ENCODE measurements at regions not wholly inside any gene's neighbourhood (a gene's known extent, or its start where the extent isn't known, plus 50 kb on each side); places are given as distances from the start of the nearest gene placed in this dataset.

GRCh38 chr6:44662461-44663121 is 275.1 kb downstream of the CDC5L start:
- Histone ChIP-seq H3K4me1 (ENCODE audit: insufficient read depth, low read length) (no peaks in the 10 kb centered on the region), H3K27me3 (ENCODE audit: control insufficient read depth in 1 of 2, insufficient read depth in 2 of 2, low read length in 2 of 2) (no peaks in the 10 kb centered on the region), H3K9me3 (ENCODE audit: control insufficient read depth in 1 of 2, insufficient read depth in 1 of 2, low read length in 2 of 2) (no peaks in the 10 kb centered on the region), H3K36me3 (ENCODE audit: insufficient read depth, low read length) (no peaks in the 10 kb centered on the region), H3K4me3 (ENCODE audit: low read length) (no peak overlapping the region), H3K27ac (ENCODE audit: low read depth in 1 of 2, low read length in 2 of 2) (no peak overlapping the region)
- intact Hi-C loops (cut with DNase I, micrococcal nuclease) = no loop called here
- no peaks in the 10 kb centered on the region for H3K9me3 Mint-ChIP-seq
- CTCF ChIA-PET = no interaction called here
- H3K36me3 Mint-ChIP-seq (ENCODE audit: low read depth) = no peaks in the 10 kb centered on the region
- H3K27me3 Mint-ChIP-seq = no peaks in the 10 kb centered on the region
- H3K4me3 Mint-ChIP-seq = no peak overlapping the region
- DNase-seq (no peak), ATAC-seq (ENCODE audit: poor library complexity) (no peak)
- no peak for TF ChIP-seq CTCF (IDR thresholded peaks at IDR 0.05)
- H3K4me1 Mint-ChIP-seq (ENCODE audit: low read depth) = no peaks in the 10 kb centered on the region
- POLR2A ChIA-PET = no interaction called here
- H3K27ac Mint-ChIP-seq = no peak overlapping the region

GRCh38 chr6:44663860-44664634 is 276.5 kb downstream of the CDC5L start:
- Mint-ChIP-seq H3K4me1 (ENCODE audit: low read depth) (no peaks in the 10 kb centered on the region), H3K27ac (no peak overlapping the region), H3K36me3 (ENCODE audit: low read depth) (no peaks in the 10 kb centered on the region), H3K27me3 (peaks cover 5% of the 10 kb centered on the region), H3K4me3 (no peak overlapping the region), H3K9me3 (no peaks in the 10 kb centered on the region)
- Histone ChIP-seq H3K27me3 (ENCODE audit: control insufficient read depth in 1 of 2, insufficient read depth in 2 of 2, low read length in 2 of 2) (no peaks in the 10 kb centered on the region), H3K36me3 (ENCODE audit: insufficient read depth, low read length) (no peaks in the 10 kb centered on the region), H3K9me3 (ENCODE audit: control insufficient read depth in 1 of 2, insufficient read depth in 1 of 2, low read length in 2 of 2) (no peaks in the 10 kb centered on the region), H3K27ac (ENCODE audit: low read depth in 1 of 2, low read length in 2 of 2) (no peak overlapping the region), H3K4me3 (ENCODE audit: low read length) (no peak overlapping the region), H3K4me1 (ENCODE audit: insufficient read depth, low read length) (no peaks in the 10 kb centered on the region)
- ChIA-PET POLR2A (no interaction called here), CTCF (interaction anchor here (1.4 kb wide), 1 partner anchor 8 kb away, joined by 4 read pairs; no protein-coding TSS in a partner anchor)
- no peak for ATAC-seq (ENCODE audit: poor library complexity)
- intact Hi-C loops (cut with DNase I, micrococcal nuclease) = no loop called here
- no peak for DNase-seq
- no peak for TF ChIP-seq CTCF (IDR thresholded peaks at IDR 0.05)

- H3K9me3 ChIP-seq (ENCODE audit: control insufficient read depth in 1 of 2, insufficient read depth in 1 of 2, low read length in 2 of 2) = no peaks in the 10 kb centered on the region
- Mint-ChIP-seq H3K9me3 (no peaks in the 10 kb centered on the region), H3K4me3 (no peak overlapping the region), H3K4me1 (ENCODE audit: low read depth) (no peaks in the 10 kb centered on the region), H3K27me3 (peaks cover 5% of the 10 kb centered on the region), H3K36me3 (ENCODE audit: low read depth) (no peaks in the 10 kb centered on the region), H3K27ac (no peak overlapping the region)
- intact Hi-C loops (cut with DNase I, micrococcal nuclease) = no loop called here
- DNase-seq (no peak), ATAC-seq (ENCODE audit: poor library complexity) (no peak)
- CTCF ChIA-PET = interaction anchor here (1.4 kb wide), 1 partner anchor 9 kb away, joined by 4 read pairs; no protein-coding TSS in a partner anchor
- POLR2A ChIA-PET = no interaction called here
- H3K4me1 ChIP-seq (ENCODE audit: insufficient read depth, low read length) = no peaks in the 10 kb centered on the region
- no peak for TF ChIP-seq CTCF (IDR thresholded peaks at IDR 0.05)
- no peaks in the 10 kb centered on the region for H3K27me3 ChIP-seq (ENCODE audit: control insufficient read depth in 1 of 2, insufficient read depth in 2 of 2, low read length in 2 of 2)
- H3K4me3 ChIP-seq (ENCODE audit: low read length) = no peak overlapping the region
- no peaks in the 10 kb centered on the region for H3K36me3 ChIP-seq (ENCODE audit: insufficient read depth, low read length)
- no peak overlapping the region for H3K27ac ChIP-seq (ENCODE audit: low read depth in 1 of 2, low read length in 2 of 2)
These were observed 277.2 kb downstream of the CDC5L start for GRCh38 chr6:44664716-44665115.
